ENCODE measurements at regions not wholly inside any gene's neighbourhood (a gene's known extent, or its start where the extent isn't known, plus 50 kb on each side); places are given as distances from the start of the nearest gene placed in this dataset.

DNA sequence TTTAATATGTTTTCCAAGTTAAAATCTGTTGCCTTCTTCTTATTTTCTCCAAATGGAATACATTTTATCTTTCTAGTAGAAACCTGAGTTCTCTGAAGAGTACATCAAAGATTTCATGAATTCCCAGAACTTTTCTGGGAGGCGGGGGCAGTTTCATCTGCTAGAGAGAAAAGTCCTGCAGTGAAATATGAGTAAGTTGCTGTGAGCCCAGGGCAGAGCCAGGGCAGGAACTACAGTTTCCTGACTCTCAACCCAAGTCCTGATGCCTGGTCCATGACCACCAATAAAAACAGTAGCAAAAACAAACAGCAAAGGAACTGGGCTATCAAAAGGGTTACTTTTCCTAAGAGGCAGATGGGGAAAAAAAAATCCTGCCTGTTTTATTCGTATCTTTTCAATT is 239.4 kb upstream of the CTSO start:
- no TSS peak for BruUV-seq (replicated peaks)
- H3K79me2 ChIP-seq (ENCODE audit: insufficient read depth, low read length) = no peaks in the 10 kb centered on the region
- H3K27me3 ChIP-seq (ENCODE audit: insufficient read depth, low read length) = no peaks in the 10 kb centered on the region
- H3K9me2 ChIP-seq (ENCODE audit: insufficient read depth) = no peaks in the 10 kb centered on the region
- H3K27ac ChIP-seq (ENCODE audit: low read depth, low read length) = no peak overlapping the region
- no peak overlapping the region for H3K4me3 ChIP-seq (replicated peaks in 1 of 2; ENCODE audit: low read depth in 1 of 2, low read length in 2 of 2)
- DNase-seq (ENCODE audit: low read depth, low spot score) = no peak
- TF ChIP-seq EZH2phosphoT487 (IDR thresholded peaks at IDR 0.05; ENCODE audit: borderline replicate concordance) (no peak), TCF7L2 (IDR thresholded peaks at IDR 0.05; ENCODE audit: borderline replicate concordance, extremely low read depth, insufficient read depth, insufficient read length) (no peak), EGR1 (IDR thresholded peaks at IDR 0.05; ENCODE audit: low read depth) (no peak), EZH2 (IDR thresholded peaks at IDR 0.05) (no peak), RAD21 (IDR thresholded peaks at IDR 0.05; ENCODE audit: low read depth) (no peak), ZFX (IDR thresholded peaks at IDR 0.05) (no peak)
- H4K20me1 ChIP-seq (ENCODE audit: insufficient read depth) = no peaks in the 10 kb centered on the region
- ATAC-seq = no peak
- POLR2A ChIA-PET = no interaction called here
- no peaks in the 10 kb centered on the region for H3K4me1 ChIP-seq (ENCODE audit: control insufficient read depth in 1 of 2, insufficient read depth in 2 of 2, low read length in 2 of 2)
- RAD21 ChIA-PET (ENCODE audit: low non-redundant PET in 1 of 2, low total read pairs in 2 of 2, uncharacterized antibody in 2 of 2, unreplicated experiment in 2 of 2) = no interaction called here
- H3K4me2 ChIP-seq (ENCODE audit: low read length) = no peak overlapping the region
- H2AFZ ChIP-seq (ENCODE audit: low read depth, low read length, poor library complexity, severe bottlenecking) = no peak overlapping the region
- no peaks in the 10 kb centered on the region for H3K36me3 ChIP-seq (ENCODE audit: control insufficient read depth in 1 of 2, insufficient read depth in 2 of 2, low read length in 2 of 2)
- CTCF ChIA-PET = no interaction called here
- no peaks in the 10 kb centered on the region for H3K9me3 ChIP-seq (ENCODE audit: control insufficient read depth in 1 of 2, insufficient read depth in 1 of 2, low read depth in 1 of 2, low read length in 2 of 2)
- intact Hi-C loops (cut with micrococcal nuclease) = no loop called here
- H3K9ac ChIP-seq (ENCODE audit: low read length) = no peak overlapping the region

DNA sequence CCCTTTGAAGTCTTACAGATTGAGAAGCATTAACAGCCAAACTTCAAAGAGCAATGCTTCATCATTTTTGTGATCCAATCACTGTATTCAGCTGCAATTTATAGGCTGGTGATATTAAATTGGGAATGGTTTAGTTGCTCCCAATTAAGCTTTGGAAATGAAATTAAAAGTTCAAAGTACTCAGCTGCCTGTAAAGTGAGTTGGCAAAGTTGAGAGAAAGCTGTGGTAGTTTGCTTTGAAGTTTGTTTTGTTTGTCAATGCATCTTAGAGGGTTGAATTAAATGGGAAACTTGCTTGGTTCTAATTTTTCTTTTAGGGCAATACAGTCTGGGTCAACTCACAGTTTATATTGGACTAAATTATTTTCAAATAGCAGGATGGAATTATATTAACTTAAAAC is 238.4 kb upstream of the CTSO start:
- RAD21 ChIA-PET (ENCODE audit: low non-redundant PET in 1 of 2, low total read pairs in 2 of 2, uncharacterized antibody in 2 of 2, unreplicated experiment in 2 of 2) = no interaction called here
- DNase-seq (ENCODE audit: low read depth, low spot score) (no peak), ATAC-seq (no peak)
- CTCF ChIA-PET = no interaction called here
- Histone ChIP-seq H4K20me1 (ENCODE audit: insufficient read depth) (no peaks in the 10 kb centered on the region), H3K4me1 (ENCODE audit: control insufficient read depth in 1 of 2, insufficient read depth in 2 of 2, low read length in 2 of 2) (no peaks in the 10 kb centered on the region), H3K27me3 (ENCODE audit: insufficient read depth, low read length) (no peaks in the 10 kb centered on the region), H3K4me3 (replicated peaks in 1 of 2; ENCODE audit: low read depth in 1 of 2, low read length in 2 of 2) (no peak overlapping the region), H3K9me2 (ENCODE audit: insufficient read depth) (no peaks in the 10 kb centered on the region), H3K36me3 (ENCODE audit: control insufficient read depth in 1 of 2, insufficient read depth in 2 of 2, low read length in 2 of 2) (no peaks in the 10 kb centered on the region), H3K27ac (ENCODE audit: low read depth, low read length) (no peak overlapping the region), H3K79me2 (ENCODE audit: insufficient read depth, low read length) (no peaks in the 10 kb centered on the region), H3K9me3 (ENCODE audit: control insufficient read depth in 1 of 2, insufficient read depth in 1 of 2, low read depth in 1 of 2, low read length in 2 of 2) (no peaks in the 10 kb centered on the region), H2AFZ (ENCODE audit: low read depth, low read length, poor library complexity, severe bottlenecking) (no peak overlapping the region), H3K4me2 (ENCODE audit: low read length) (no peak overlapping the region), H3K9ac (ENCODE audit: low read length) (no peak overlapping the region)
- BruUV-seq (replicated peaks) = no TSS peak
- no peak for TF ChIP-seq SIN3A (IDR thresholded peaks at IDR 0.05; ENCODE audit: low read depth)
- TF ChIP-seq ZFX (IDR thresholded peaks at IDR 0.05) = no peak
- TF ChIP-seq POLR2AphosphoS5 (IDR thresholded peaks at IDR 0.05; ENCODE audit: low read depth, low read length) = no peak
- TF ChIP-seq SRF (IDR thresholded peaks at IDR 0.05; ENCODE audit: low read depth) = no peak
- no peak for TF ChIP-seq ZNF274 (IDR thresholded peaks at IDR 0.05; ENCODE audit: low read depth, low read length)
- no peak for TF ChIP-seq POLR2A (IDR thresholded peaks at IDR 0.05; ENCODE audit: borderline replicate concordance, extremely low read depth, insufficient read depth, insufficient read length)
- TF ChIP-seq EGR1 (IDR thresholded peaks at IDR 0.05; ENCODE audit: low read depth) = no peak
- no peak for TF ChIP-seq REST (IDR thresholded peaks at IDR 0.05; ENCODE audit: low read depth)
- no peak for TF ChIP-seq CEBPB (IDR thresholded peaks at IDR 0.05; ENCODE audit: low read depth)
- TF ChIP-seq FOSL1 (IDR thresholded peaks at IDR 0.05; ENCODE audit: low read depth) = no peak
- TF ChIP-seq YY1 (IDR thresholded peaks at IDR 0.05; ENCODE audit: extremely low read depth, insufficient replicate concordance, low read depth, low read length) = no peak
- no peak for TF ChIP-seq CBX3 (IDR thresholded peaks at IDR 0.05; ENCODE audit: low read depth)
- no peak for TF ChIP-seq EZH2 (IDR thresholded peaks at IDR 0.05)
- TF ChIP-seq, protein P1, sequence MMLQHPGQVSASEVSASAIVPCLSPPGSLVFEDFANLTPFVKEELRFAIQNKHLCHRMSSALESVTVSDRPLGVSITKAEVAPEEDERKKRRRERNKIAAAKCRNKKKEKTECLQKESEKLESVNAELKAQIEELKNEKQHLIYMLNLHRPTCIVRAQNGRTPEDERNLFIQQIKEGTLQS (IDR thresholded peaks at IDR 0.05) = no peak
- TF ChIP-seq TCF7L2 (IDR thresholded peaks at IDR 0.05; ENCODE audit: borderline replicate concordance, extremely low read depth, insufficient read depth, insufficient read length) = no peak
- no peak for TF ChIP-seq SP1 (IDR thresholded peaks at IDR 0.05; ENCODE audit: low read depth)
- POLR2A ChIA-PET = no interaction called here
- intact Hi-C loops (cut with micrococcal nuclease) = no loop called here

Data from HCT116 (cell line).